Posterior vena cava (tissue), 2 donors: ENCODE measurements at regions not wholly inside any gene's neighbourhood (a gene's known extent, or its start where the extent isn't known, plus 50 kb on each side); places are given as distances from the start of the nearest gene placed in this dataset.

Source experiments
- DNase-seq: peaks from one replicate; pipeline ENCODE4 v3.0.0-alpha.2; 2020; ENCODE audit warnings: low spot score
- intact Hi-C, 2 donors: fragments of 100-400 bp; cut with DNase I; formaldehyde crosslinking; loops; one replicate each; pipeline versions ENCODE4 v1.14.1 to v1.14.2; 2022 to 2023
- donor health status: DM: yes; HTN: yes; CAD: no.
- donor health status: DM: yes; HTN: yes; CAD: no.

GRCh38 chr18:29074147-29074546 is 897.2 kb upstream of the CDH2 start:
- no peak for DNase-seq
- intact Hi-C loops: no loop called here

GRCh38 chr18:29071869-29072268 is 894.9 kb upstream of the CDH2 start:
- intact Hi-C loops: no loop called here
- DNase-seq: no peak

DNA sequence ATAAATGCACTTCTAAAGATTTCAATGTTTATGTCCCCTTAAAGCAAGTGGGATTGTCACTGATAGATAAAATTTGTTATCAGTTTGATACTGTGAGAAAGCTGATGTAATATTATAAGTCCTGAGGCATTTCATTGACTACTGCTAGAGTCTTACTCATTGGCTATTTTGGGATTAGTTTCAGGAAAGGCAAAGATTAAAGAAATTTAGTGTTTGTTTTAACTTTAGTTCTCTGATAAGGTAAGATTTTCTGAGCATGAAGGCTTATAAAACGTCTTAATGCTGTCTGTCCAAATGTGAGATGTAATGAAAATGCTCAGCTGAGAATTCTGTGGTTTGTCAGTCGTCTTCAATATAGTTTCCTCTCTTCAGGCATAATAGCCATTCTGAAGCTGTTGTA is 886.4 kb upstream of the CDH2 start:
- no peak for DNase-seq
- intact Hi-C loops: no loop called here

GRCh38 chr18:29062921-29063320 is 886.0 kb upstream of the CDH2 start:
- intact Hi-C loops: no loop called here
- DNase-seq: no peak

DNA sequence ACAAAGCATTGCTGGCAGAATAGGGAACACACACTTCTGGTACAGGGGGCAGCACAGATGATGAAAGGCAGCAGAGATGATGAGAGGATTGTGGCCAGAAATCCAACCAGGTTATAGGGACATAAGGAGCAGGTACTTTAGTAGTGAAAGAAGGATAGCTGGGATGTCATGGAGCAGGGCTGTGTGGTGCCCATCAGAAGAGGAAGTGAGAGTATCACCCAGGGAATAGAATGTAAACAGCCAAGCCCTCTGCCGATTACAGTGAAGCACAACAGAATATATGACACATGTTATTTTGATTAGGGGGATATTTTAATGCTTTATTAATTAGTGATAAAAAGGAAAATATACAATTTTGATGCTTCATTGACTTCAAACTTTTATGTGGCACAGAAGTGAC is 883.4 kb upstream of the CDH2 start:
- DNase-seq: no peak
- intact Hi-C loops: no loop called here

GRCh38 chr18:29057703-29058102 is 880.8 kb upstream of the CDH2 start:
- intact Hi-C loops: no loop called here
- no peak for DNase-seq

DNA sequence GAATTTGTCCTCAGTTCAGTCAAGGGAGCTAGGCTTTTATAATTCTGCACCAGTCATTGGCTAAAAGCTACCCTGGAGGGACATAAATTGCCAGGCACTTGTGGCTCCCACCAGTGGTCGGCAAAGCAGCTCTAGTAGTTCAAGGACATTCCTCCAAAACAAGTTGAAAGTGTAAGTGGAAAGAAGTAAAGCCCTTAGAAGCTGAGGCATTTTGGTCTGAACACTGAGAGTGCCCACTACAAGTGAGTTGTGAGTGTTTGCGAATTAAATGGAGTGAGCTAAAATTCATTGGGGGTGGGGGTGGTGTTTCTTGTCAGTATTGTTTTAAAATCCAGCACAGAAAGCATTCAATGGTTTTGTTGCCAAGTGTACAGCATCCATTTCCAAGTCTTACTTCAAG is 879.9 kb upstream of the CDH2 start:
- intact Hi-C loops: no loop called here
- no peak for DNase-seq

GRCh38 chr18:29041976-29042375 is 865.0 kb upstream of the CDH2 start:
- intact Hi-C loops: no loop called here

DNA sequence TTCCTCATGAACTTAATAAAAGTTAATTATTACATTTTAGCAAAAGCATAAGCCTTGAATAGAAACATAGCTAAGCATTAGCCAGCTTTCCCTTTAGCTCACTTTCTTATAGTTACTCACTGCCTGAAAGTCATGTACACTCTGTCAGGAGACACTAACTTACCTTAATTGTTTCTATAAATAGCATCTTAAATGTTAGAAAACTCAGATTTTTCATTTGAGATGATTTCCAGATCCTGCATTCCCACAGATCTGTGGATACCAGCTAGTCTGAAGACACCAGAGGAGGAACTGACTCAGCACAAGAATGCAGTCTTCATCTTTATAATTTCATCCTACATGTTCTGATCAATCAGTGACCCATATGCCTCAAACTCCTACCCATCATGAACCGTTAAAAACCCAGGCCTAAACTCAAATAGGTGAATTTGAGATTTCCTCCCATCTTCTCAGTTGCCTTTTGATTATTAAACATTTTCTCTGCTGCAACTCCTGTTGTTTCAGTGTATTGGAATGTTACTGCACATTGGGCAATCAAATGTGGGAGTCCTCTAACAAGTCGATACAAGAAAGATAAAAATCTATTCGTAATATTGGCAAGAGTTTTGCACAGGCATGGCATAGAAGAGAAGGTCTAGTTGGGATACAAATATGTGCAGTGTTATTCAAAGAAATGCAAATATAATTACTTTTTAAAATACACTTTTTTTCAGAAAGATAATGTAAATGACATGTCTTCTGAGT is 857.4 kb upstream of the CDH2 start:
- intact Hi-C loops: no loop called here

More at GRCh38 chr18:29041976-29042375, 865.0 kb upstream of the CDH2 start:
- no peak for DNase-seq

GRCh38 chr18:29028560-29028959 is 851.6 kb upstream of the CDH2 start:
- no peak for DNase-seq
- intact Hi-C loops: no loop called here

More for the DNA sequence above, 857.4 kb upstream of the CDH2 start:
- DNase-seq: no peak

DNA sequence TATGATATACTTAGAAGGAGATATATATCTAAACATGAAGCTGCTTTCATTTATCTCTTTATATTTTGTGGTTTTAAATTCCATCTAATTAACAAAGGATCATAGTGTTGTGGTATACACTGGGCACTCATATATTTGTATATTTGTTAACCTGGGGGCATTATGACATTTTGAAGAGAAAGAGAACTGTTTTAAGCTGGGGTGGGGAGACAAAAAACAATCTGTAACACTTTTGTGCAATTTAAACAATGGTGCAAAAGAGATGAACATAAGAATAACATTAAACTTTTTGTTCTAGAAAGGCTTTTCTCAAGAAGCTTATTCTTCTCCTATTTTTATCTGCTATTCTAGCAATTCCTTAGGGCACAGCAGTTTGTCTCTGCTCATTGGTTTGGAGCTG is 842.0 kb upstream of the CDH2 start:
- intact Hi-C loops: no loop called here
- DNase-seq: no peak

DNA sequence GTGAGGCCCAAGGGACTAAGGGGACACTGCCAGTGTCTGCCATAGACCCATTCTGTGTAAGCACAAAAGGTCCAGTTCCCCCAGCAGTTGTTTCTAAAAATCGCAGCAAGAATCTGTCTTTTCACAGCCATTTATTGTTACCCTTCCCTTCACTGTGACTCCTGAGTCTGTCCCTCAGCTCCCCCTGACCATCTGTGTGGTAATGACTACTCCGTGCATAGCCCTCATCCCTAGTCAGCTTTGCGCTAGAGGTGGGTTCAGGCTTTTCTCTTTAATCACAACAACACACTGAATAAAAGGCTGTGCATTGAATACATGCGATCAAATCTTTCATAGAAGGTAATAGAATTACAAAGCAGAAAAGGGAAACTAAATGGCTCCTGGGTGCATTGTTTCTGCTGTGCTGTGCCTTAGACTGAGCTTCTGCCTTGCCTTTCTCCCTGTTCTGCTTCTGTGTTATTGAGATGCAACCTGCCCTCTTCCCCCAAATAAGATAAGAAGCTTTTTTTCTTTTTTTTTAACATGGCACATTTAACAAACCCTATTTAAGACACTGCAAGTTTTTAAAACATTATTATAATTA is 836.0 kb upstream of the CDH2 start:
- DNase-seq: no peak
- intact Hi-C loops: no loop called here

- DNase-seq: no peak
- intact Hi-C loops: no loop called here
These were observed 835.4 kb upstream of the CDH2 start for GRCh38 chr18:29012364-29012763.

GRCh38 chr18:29009250-29009803 is 832.4 kb upstream of the CDH2 start:
- DNase-seq: no peak
- intact Hi-C loops: no loop called here

DNA sequence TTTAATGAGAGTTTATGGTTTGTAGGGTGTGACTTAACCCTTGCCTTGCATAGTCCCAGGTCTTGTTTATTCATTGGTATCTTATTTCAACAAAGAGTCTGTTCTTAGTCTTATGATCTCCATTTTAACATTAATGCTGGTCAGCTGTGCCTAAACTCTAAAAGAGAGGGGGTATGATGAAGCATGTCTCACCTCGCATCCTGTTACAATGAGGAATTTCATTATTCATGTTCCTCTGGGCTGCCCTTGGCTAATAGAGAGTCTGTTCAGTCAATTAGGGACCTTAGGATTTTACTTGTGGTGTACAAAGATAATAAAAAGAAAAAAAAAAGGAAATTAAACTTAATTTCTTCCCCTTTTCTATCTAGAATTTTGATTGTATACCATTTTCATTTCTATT is 831.9 kb upstream of the CDH2 start:
- no peak for DNase-seq
- intact Hi-C loops: no loop called here

GRCh38 chr18:29007986-29008654 is 831.2 kb upstream of the CDH2 start:
- intact Hi-C loops: no loop called here
- no peak for DNase-seq

DNA sequence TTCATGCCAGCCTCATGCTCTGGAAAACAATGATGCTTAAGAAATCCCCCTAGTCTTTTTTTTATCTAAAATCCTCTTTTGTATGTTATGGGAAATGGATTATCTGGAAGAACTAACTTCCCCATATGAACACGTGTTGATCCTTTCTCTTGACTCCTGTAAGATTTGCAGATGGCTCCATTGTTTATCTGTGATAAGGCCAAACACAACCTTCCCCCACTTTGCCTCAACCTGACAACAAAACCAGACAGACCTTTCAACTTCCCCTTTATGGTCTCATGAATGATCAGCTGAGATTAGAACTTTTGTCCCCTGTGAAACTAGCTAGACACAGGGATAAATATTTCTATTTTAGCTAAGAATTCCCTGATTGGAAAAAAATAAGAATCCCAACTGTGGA is 828.0 kb upstream of the CDH2 start:
- DNase-seq: no peak
- intact Hi-C loops: no loop called here

DNA sequence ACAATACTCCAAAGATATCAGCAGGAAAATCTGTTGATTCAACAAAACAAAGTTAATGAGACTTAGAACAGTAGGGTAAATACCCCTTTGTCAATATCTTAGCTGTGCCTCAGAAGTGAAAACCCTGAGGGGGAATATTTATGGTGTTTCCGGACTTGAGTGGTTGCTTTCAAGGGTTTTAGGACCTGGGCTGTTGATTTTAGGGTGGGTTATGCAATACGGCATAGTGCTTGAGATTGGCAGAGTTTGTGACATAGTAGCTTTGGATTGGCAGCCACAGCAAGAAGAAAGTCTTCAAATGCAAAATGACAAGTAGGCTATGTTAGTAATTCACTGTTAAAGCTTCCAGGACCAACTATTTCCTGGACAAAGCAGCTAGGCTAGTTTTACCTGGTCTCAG is 826.3 kb upstream of the CDH2 start:
- no peak for DNase-seq
- intact Hi-C loops: no loop called here

DNA sequence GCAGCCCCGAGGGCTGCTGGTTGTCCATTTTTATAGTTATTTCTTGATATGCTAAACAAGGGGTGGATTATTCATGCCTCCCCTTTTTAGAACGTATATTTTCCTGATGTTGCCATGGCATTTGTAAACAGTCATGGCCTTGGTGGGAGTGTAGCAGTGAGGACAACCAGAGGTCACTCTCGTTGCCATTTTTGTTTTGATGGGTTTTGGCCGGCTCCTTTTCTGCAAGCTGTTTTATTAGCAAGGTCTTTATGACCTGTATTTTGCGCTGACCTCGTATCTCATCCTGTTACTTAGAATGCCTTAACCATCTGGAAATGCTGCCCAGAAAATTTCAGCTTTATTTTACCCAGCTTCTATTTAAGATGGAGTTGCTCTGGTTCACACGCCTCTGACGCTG is 825.8 kb upstream of the CDH2 start:
- intact Hi-C loops: no loop called here
- no peak for DNase-seq

GRCh38 chr18:28999726-29000125 is 822.8 kb upstream of the CDH2 start:
- DNase-seq: no peak
- intact Hi-C loops: no loop called here

DNA sequence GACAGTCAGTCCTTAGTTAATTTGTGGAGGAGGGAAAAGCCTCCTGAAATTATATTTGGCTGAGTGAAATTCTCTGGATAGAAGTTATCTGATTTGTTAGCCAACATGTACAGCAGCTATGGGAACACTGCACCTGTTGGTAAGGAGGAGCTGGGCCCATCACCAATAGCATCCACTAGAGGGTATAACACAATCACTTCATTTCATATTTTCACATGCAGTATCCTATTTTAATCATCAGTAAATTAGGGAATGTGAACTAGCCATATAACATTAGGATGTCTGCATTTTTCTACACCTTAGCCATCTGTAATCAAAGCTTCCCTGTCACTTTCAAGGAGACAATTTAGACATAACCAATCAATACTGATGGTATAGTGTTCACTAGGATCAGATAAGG is 818.4 kb upstream of the CDH2 start:
- no peak for DNase-seq
- intact Hi-C loops: no loop called here
